MM.1S (cell line): ENCODE measurements at regions not wholly inside any gene's neighbourhood (a gene's known extent, or its start where the extent isn't known, plus 50 kb on each side); places are given as distances from the start of the nearest gene placed in this dataset.

Experiments used
- DNase-seq: peaks from one replicate; pipeline ENCODE4 v3.0.0-alpha.2; 2015
- H2AFZ ChIP-seq: fragments of 300-600 bp; sonication (generic); 2 replicates; pipeline ENCODE4 v1.6.0; 2016; ENCODE audit warnings: antibody characterized with exemption, low read length
- H3F3A ChIP-seq: fragments of 300-600 bp; sonication (generic); 2 replicates; pipeline ENCODE4 v1.6.1; 2016; ENCODE audit warnings: mild to moderate bottlenecking, antibody characterized with exemption, low read length, moderate library complexity, mixed read lengths; ENCODE audit not compliant: insufficient read depth
- H3K27ac ChIP-seq: fragments of 300-600 bp; sonication (generic); 2 replicates; pipeline ENCODE4 v1.5.1; 2016; ENCODE audit warnings: mild to moderate bottlenecking, low read length
- H3K27me3 ChIP-seq: fragments of 300-600 bp; sonication (generic); replicated peaks from 2 replicates; pipeline ENCODE4 v1.6.0; 2016; ENCODE audit warnings: low read length; ENCODE audit not compliant: insufficient read depth
- H3K36me3 ChIP-seq: fragments of 300-600 bp; sonication (generic); replicated peaks from 2 replicates; pipeline ENCODE4 v1.6.1; 2016; ENCODE audit warnings: mild to moderate bottlenecking, low read length, mixed read lengths; ENCODE audit not compliant: insufficient read depth
- H3K4me1 ChIP-seq: fragments of 300-600 bp; sonication (generic); 2 replicates; pipeline ENCODE4 v1.6.1; 2016; ENCODE audit warnings: low read length, mixed read lengths
- H3K4me2 ChIP-seq: fragments of 300-600 bp; sonication (generic); 2 replicates; pipeline ENCODE4 v1.6.0; 2016; ENCODE audit warnings: low read depth, low read length
- H3K4me3 ChIP-seq: fragments of 300-600 bp; sonication (generic); 2 replicates; pipeline ENCODE4 v1.5.1; 2016; ENCODE audit warnings: low read length, mixed read lengths
- H3K79me2 ChIP-seq: fragments of 300-600 bp; sonication (generic); 2 replicates; pipeline ENCODE4 v1.6.1; 2016; ENCODE audit warnings: mixed run types, low read length, mixed read lengths
- H3K9ac ChIP-seq: fragments of 300-600 bp; sonication (generic); 2 replicates; pipeline ENCODE4 v1.6.1; 2016; ENCODE audit warnings: low read length, mixed read lengths
- H3K9me2 ChIP-seq: fragments of 300-600 bp; sonication (generic); replicated peaks from 2 replicates; pipeline ENCODE4 v1.6.1; 2016; ENCODE audit warnings: mild to moderate bottlenecking, low read length, mixed read lengths; ENCODE audit not compliant: insufficient read depth
- H3K9me3 ChIP-seq: fragments of 300-600 bp; sonication (generic); replicated peaks from 2 replicates; pipeline ENCODE4 v1.6.1; 2016; ENCODE audit warnings: mild to moderate bottlenecking, low read length, mixed read lengths; ENCODE audit not compliant: insufficient read depth
- H4K20me1 ChIP-seq: fragments of 300-600 bp; sonication (generic); 2 replicates; pipeline ENCODE4 v1.6.1; 2016; ENCODE audit warnings: mild to moderate bottlenecking, low read length, moderate library complexity, mixed read lengths; ENCODE audit not compliant: insufficient read depth
- EZH2 ChIP-seq: fragments of 300-600 bp; sonication (generic); optimal IDR thresholded peaks from 2 replicates; pipeline ENCODE3; 2017; ENCODE audit warnings: low read depth, mild to moderate bottlenecking, antibody characterized with exemption, low read length, mixed read lengths
- EZH2phosphoT487 ChIP-seq: fragments of 300-600 bp; sonication (generic); IDR thresholded peaks from 2 replicates; pipeline ENCODE4 v1.6.1; 2018; ENCODE audit warnings: antibody characterized with exemption, low read length
- TF ChIP-seq, protein P1 (sequence below): fragments of 300-600 bp; sonication (generic); IDR thresholded peaks from 2 replicates; pipeline ENCODE4 v1.5.1; 2016; ENCODE audit warnings: antibody characterized with exemption, low read length, mixed read lengths

DNA sequence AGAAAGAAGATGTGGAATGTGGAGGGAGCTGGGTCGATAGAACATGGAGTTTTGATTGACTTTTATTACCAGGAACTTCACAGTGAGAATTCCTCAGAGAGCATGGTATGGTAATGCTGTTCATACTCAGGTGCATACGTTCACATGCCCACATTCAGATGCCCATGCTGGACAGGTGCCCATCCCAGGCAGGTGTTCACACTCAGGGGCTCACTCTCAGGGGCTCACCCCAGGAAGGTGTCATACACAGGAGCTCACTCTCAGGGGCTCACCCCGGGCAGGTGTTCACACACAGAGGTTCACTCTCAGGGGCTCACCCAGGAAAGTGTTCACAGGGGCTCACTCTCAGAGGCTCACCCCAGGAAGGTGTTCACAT is 360.0 kb upstream of the SFSWAP start:
- no peak overlapping the region for H3K4me2 ChIP-seq
- no peaks in the 10 kb centered on the region for H4K20me1 ChIP-seq
- no peaks in the 10 kb centered on the region for H3K79me2 ChIP-seq
- H3K9me3 ChIP-seq: no peaks in the 10 kb centered on the region
- no peak overlapping the region for H3K4me3 ChIP-seq
- no peaks in the 10 kb centered on the region for H3K27me3 ChIP-seq
- peaks cover 2% of the 10 kb centered on the region; the same call in 1 of the 2 replicates for H3K4me1 ChIP-seq
- H3F3A ChIP-seq: no peaks in the 10 kb centered on the region
- H3K9me2 ChIP-seq: no peaks in the 10 kb centered on the region
- H2AFZ ChIP-seq: no peak overlapping the region
- DNase-seq: no peak
- TF ChIP-seq EZH2phosphoT487: no peak
- TF ChIP-seq, protein P1, sequence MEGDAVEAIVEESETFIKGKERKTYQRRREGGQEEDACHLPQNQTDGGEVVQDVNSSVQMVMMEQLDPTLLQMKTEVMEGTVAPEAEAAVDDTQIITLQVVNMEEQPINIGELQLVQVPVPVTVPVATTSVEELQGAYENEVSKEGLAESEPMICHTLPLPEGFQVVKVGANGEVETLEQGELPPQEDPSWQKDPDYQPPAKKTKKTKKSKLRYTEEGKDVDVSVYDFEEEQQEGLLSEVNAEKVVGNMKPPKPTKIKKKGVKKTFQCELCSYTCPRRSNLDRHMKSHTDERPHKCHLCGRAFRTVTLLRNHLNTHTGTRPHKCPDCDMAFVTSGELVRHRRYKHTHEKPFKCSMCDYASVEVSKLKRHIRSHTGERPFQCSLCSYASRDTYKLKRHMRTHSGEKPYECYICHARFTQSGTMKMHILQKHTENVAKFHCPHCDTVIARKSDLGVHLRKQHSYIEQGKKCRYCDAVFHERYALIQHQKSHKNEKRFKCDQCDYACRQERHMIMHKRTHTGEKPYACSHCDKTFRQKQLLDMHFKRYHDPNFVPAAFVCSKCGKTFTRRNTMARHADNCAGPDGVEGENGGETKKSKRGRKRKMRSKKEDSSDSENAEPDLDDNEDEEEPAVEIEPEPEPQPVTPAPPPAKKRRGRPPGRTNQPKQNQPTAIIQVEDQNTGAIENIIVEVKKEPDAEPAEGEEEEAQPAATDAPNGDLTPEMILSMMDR: no peak
- no peak for TF ChIP-seq EZH2
- H3K36me3 ChIP-seq: no peaks in the 10 kb centered on the region
- no peak overlapping the region for H3K9ac ChIP-seq
- no peak overlapping the region for H3K27ac ChIP-seq

GRCh38 chr12:131351319-131352028 is 359.4 kb upstream of the SFSWAP start:
- Histone ChIP-seq H3K36me3 (no peaks in the 10 kb centered on the region), H3K27me3 (no peaks in the 10 kb centered on the region), H3K27ac (no peak overlapping the region), H3F3A (no peaks in the 10 kb centered on the region), H3K9me2 (no peaks in the 10 kb centered on the region), H3K4me2 (no peak overlapping the region), H2AFZ (no peak overlapping the region), H4K20me1 (no peaks in the 10 kb centered on the region), H3K4me1 (peaks cover 2% of the 10 kb centered on the region; the same call in 1 of the 2 replicates), H3K9ac (no peak overlapping the region), H3K79me2 (no peaks in the 10 kb centered on the region), H3K4me3 (no peak overlapping the region), H3K9me3 (no peaks in the 10 kb centered on the region)
- TF ChIP-seq EZH2phosphoT487 (no peak), EZH2 (no peak)
- TF ChIP-seq, protein P1: no peak
- DNase-seq: no peak

- Histone ChIP-seq H3K4me1 (peaks cover 2% of the 10 kb centered on the region; the same call in 1 of the 2 replicates), H4K20me1 (no peaks in the 10 kb centered on the region), H3K4me3 (no peak overlapping the region), H2AFZ (no peak overlapping the region), H3K27me3 (no peaks in the 10 kb centered on the region), H3K4me2 (no peak overlapping the region), H3K27ac (no peak overlapping the region), H3K9me3 (no peaks in the 10 kb centered on the region), H3F3A (no peaks in the 10 kb centered on the region), H3K79me2 (no peaks in the 10 kb centered on the region), H3K9me2 (no peaks in the 10 kb centered on the region), H3K9ac (no peak overlapping the region), H3K36me3 (no peaks in the 10 kb centered on the region)
- no peak for DNase-seq
- TF ChIP-seq EZH2 (no peak), EZH2phosphoT487 (no peak)
- TF ChIP-seq, protein P1: no peak
These were observed 358.5 kb upstream of the SFSWAP start for GRCh38 chr12:131352296-131352900.
